ENCODE measurements at regions not wholly inside any gene's neighbourhood (a gene's known extent, or its start where the extent isn't known, plus 50 kb on each side); places are given as distances from the start of the nearest gene placed in this dataset.

GRCh38 chr2:3059141-3059925, 318.3 kb downstream of the EIPR1 start:
- DNase-seq = no peak

GRCh38 chr2:3054066-3054465, 323.6 kb downstream of the EIPR1 start:
- DNase-seq = no peak

- no peak for DNase-seq
Measured at GRCh38 chr2:3051266-3051665, 326.4 kb downstream of the EIPR1 start.

GRCh38 chr2:3046170-3046865, 331.3 kb downstream of the EIPR1 start:
- no peak for DNase-seq

GRCh38 chr2:3045318-3045921, 332.2 kb downstream of the EIPR1 start:
- DNase-seq = no peak

- no peak for DNase-seq
Measured at GRCh38 chr2:3044587-3045317, 332.9 kb downstream of the EIPR1 start.

DNA sequence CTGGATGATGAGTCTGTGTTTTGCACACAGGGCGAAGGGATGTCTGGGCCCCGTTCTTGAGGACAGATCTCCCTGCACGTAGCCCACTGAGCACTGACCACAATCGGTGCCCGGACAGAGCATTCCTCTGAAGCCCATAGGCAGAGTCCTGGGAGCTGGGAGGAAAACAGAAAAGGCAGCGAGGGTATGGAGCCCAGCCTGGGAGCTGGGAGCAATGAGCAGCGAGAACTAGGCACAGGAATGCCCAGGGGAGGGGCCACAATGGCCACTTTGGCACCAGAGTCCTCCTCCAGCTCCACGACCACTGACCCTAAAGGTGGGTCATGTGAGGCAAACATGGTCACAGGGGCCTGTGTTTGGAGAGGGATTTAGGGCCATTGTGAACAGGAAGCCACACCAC, 333.9 kb downstream of the EIPR1 start:
- DNase-seq = no peak

- DNase-seq = no peak
Measured at GRCh38 chr2:3042601-3043585, 334.7 kb downstream of the EIPR1 start.

GRCh38 chr2:3041841-3042600, 335.6 kb downstream of the EIPR1 start:
- DNase-seq = no peak

GRCh38 chr2:3041246-3041645, 336.4 kb downstream of the EIPR1 start:
- DNase-seq = no peak

DNA sequence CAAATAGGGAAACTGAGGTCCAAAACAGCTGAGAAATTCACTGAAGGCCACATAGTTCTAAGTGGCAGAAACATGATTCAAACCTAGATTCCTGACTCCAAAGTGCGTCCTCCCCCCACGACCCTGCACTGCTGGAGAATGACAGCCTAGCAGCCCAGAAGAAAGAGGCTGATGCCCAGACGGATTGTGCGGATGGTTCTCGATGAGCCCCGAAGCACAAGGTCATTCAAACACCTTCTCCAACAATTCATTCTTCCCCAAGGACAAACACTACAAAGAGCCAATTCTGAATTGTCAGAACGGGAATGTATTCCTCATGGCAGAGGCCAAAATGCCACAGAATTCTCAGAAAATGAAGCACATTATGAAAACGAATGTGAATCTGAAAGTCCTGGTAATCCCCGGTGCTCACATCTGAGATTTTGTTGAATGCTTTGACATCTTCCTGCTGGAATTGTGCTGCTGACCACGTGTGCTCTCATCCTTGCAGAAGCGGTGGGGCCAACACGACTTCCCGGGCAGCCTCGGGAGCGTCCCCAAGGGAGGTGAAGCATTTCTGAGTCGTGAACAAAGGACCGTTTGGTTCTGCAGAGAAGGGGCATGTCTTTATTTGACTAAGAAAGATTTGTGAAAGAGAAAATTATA, 337.0 kb downstream of the EIPR1 start:
- DNase-seq = no peak

DNA sequence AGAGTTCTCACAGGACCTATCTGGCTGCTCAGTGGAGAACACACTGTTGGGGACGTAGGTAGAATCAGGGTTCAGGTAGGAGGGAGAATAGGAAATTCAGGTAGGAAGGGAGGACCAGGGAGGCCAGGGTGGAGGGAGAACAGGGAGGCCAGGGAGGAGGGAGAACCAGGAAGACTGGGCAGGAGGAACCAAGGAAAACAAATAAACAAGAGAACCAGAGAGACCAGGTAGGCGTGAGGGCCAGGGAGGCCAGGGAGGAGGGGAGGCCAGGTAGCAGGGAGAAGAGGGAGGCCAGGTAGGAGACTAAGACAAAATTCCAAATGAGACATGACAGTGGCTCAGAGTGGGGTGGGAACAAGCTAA, 337.6 kb downstream of the EIPR1 start:
- no peak for DNase-seq

GRCh38 chr2:3039188-3040065, 338.2 kb downstream of the EIPR1 start:
- no peak for DNase-seq

- DNase-seq = no peak
Measured at GRCh38 chr2:3038636-3039035, 339.0 kb downstream of the EIPR1 start.

DNA sequence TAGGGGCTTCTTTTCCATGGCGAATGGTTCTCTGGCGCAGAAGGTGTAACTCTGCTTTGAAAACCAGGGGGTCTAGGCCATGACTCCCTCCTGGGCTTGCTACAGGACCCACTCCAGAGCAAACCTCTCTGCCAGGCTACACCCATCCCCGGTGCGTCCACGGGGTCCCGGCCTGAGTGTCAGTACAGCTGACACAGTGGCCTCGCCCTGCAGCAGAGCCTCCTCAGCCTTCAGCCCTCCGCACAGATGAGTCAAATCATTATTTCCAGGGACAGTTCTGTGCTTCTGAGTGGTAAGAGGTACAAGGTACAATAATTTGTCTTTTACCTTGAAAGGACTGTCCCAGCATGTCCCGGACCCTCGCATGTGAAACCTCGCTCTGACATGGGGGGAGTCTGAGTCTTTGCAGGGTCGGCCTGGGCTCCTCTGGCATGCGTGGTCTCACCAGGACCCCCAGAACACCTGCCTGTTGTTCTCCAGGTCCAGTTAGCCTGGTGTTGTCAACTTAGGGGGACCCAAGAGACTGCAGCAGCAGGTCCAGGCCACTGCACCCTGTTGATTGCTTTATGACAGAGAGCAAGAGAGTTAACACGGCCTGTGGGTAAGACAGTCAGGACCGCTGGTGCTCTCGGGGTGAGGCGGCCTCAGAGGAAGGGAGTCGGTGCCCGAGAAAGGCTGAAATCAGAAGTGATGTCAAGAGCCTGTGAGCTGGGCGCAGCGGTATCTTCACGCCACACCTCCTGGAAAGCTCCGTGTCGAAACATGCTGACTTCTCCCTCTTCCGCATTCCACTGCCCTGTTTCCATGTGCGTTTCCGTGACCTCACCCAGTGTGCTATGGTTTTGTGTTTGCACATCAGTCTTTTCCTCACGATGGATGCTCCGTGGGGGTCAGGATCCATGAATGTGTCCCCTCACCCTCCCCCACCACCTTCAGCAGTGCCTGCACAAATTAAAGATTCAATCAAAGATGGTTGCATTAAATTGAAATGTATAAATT, 340.1 kb downstream of the EIPR1 start:
- DNase-seq = no peak

DNA sequence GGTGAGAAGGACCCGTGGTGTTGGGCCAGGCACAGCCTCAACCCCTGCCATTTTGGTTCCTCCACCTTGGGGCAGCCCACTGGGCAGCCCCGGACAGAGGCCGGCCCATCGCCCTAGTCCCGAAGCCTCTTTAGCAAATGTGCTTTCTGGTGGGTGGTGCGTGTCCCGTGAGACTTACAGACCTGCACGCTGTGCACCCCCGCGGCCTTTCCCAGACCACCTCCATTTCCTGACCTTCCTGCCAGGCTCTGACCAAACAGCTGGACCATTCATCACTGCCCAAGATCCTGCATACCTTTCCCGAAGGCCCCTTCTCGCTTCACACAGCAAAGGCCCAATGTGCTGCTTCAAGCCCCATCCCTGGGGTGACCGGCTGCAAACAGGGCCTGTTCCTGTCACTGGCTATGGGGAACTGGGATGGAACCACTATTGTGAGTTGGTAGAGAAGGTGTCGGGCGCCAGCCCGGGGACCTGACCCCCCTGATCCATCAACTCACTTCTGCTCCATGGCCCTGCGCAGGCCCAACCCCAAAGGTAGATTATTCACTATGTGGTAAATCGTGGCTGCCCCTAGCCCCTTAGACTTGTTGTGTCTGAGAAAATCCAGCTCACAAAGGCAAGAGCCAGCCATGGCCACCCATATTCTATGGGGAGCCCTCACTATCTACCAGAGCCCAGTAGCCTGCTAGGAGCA, 341.0 kb downstream of the EIPR1 start:
- no peak for DNase-seq

DNA sequence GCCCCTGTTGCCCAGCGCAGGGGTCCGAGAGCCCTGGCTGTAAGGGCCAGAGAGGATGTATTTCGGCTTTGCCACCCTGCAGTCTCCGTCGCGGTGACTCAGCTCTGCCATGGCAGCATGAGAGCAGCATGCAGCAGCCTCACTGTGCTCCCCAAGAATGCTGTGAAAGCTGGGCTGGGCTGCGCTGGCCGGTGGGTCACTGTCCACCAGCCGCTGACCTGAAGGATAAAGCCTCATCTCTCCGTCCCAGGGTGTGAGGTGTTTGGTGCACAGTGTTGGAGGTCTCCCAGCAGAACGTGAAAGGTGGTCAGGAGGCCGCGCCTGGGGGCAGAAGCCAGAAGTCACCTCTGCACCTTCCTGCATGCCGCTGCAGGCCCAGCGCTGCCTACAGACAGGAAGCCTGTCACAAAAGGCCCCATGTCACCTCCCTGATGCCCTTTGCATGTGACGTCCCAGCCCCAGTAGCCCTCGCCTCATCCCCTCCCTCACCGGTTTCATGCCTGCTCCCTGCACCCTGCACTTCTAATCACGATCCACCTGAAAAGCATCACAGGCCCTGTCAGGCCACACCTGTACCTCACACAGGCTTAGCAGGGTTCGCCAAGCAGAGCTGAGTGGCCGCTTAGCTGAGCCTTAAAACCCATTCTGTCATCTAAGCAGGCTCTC, 342.1 kb downstream of the EIPR1 start:
- no peak for DNase-seq
